B cell (primary cell): ENCODE measurements at regions not wholly inside any gene's neighbourhood (a gene's known extent, or its start where the extent isn't known, plus 50 kb on each side); places are given as distances from the start of the nearest gene placed in this dataset.

Experiments used
- ATAC-seq: fragments of 200-7000 bp; cut with Tn5 transposase; one replicate; pipeline ENCODE4 v1.10.0; 2021; ENCODE audit warnings: low read depth, mild to moderate bottlenecking, moderate number of reproducible peaks, moderate library complexity
- CTCF ChIA-PET: fragments of 350-600 bp; sonication (Branson Sonifier 250); formaldehyde crosslinking; loops from one replicate; lab custom pipeline; 2021; ENCODE audit warnings: antibody characterized with exemption, inconsistent platforms; lab: Charles Lee
- POLR2A ChIA-PET: fragments of 350-600 bp; sonication (Branson Sonifier 250); formaldehyde crosslinking; loops from one replicate; lab custom pipeline; 2021; ENCODE audit warnings: antibody characterized with exemption; lab: Charles Lee
- DNase-seq: peaks from one replicate; pipeline ENCODE4 v3.0.0; 2013
- H2AFZ ChIP-seq: 2 replicates; pipeline ENCODE4 v1.6.1; 2012; ENCODE audit warnings: mild to moderate bottlenecking, low read depth, low read length; ENCODE audit not compliant: insufficient read depth, poor library complexity, severe bottlenecking
- H3K27ac ChIP-seq, 2 donors: 1 replicate in 1 of 2; 2 replicates in 1 of 2; pipeline ENCODE4 v1.5.1; 2012 to 2013; ENCODE audit warnings: low read length in 2 of 2, mild to moderate bottlenecking in 2 of 2, moderate library complexity in 1 of 2
- H3K27me3 ChIP-seq, 4 experiments: fragments of 200-600 bp in 1 of 4; sonication (generic) in 1 of 4; replicated peaks in 1 of 4; 1 replicate in 2 of 4; 2 replicates in 2 of 4; pipeline versions ENCODE4 v1.6.1 to v1.7.0; 2013 to 2016; ENCODE audit warnings: low read length in 3 of 4, mild to moderate bottlenecking in 2 of 4, mixed read lengths in 1 of 4, moderate library complexity in 1 of 4; ENCODE audit not compliant: insufficient read depth in 4 of 4, control insufficient read depth in 3 of 4; ENCODE audit errors: control extremely low read depth in 1 of 4
- H3K36me3 ChIP-seq, 2 experiments: replicated peaks in 1 of 2; 1 replicate in 1 of 2; 2 replicates in 1 of 2; pipeline versions ENCODE4 v1.6.1 to v1.7.1; 2013; ENCODE audit warnings: low read length in 1 of 2; ENCODE audit not compliant: insufficient read depth in 2 of 2, control insufficient read depth in 1 of 2; ENCODE audit errors: control extremely low read depth in 1 of 2, extremely low read depth in 1 of 2
- H3K4me1 ChIP-seq, 2 donors: fragments of 200-600 bp in 1 of 2; sonication (generic) in 1 of 2; 1 replicate in 1 of 2; 2 replicates in 1 of 2; pipeline versions ENCODE4 v1.5.1 to v1.6.1; 2013 to 2017; ENCODE audit warnings: low read length in 2 of 2; ENCODE audit not compliant: control insufficient read depth in 2 of 2, insufficient read depth in 2 of 2
- H3K4me2 ChIP-seq: replicated peaks from 2 replicates; pipeline ENCODE3; 2012; ENCODE audit warnings: mild to moderate bottlenecking, low read depth, low read length; ENCODE audit not compliant: poor library complexity, severe bottlenecking
- H3K4me3 ChIP-seq, 5 experiments: fragments of 200-600 bp in 1 of 5; sonication (generic) in 1 of 5; 1 replicate in 3 of 5; 2 replicates in 2 of 5; pipeline versions ENCODE4 v1.5.1 to v1.7.0; 2011 to 2016; ENCODE audit warnings: low read length in 4 of 5, mild to moderate bottlenecking in 4 of 5, low read depth in 2 of 5, control low read depth in 1 of 5, moderate library complexity in 1 of 5; ENCODE audit not compliant: insufficient read depth in 1 of 5; ENCODE audit errors: control extremely low read depth in 1 of 5, extremely low read depth in 1 of 5
- H3K79me2 ChIP-seq: fragments of 200-600 bp; sonication (generic); one replicate; pipeline ENCODE4 v1.6.0; 2016; ENCODE audit warnings: low read length; ENCODE audit not compliant: control insufficient read depth, insufficient read depth
- H3K9ac ChIP-seq: fragments of 200-600 bp; sonication (generic); 2 replicates; pipeline ENCODE4 v1.6.1; 2017; ENCODE audit warnings: mild to moderate bottlenecking, low read length, moderate library complexity
- H3K9me3 ChIP-seq, 3 donors: one replicate each; pipeline versions ENCODE4 v1.6.1 to v1.7.1; 2013; ENCODE audit warnings: low read length in 2 of 3; ENCODE audit not compliant: control insufficient read depth in 2 of 3, insufficient read depth in 1 of 3; ENCODE audit errors: control extremely low read depth in 1 of 3
- H4K20me1 ChIP-seq: 2 replicates; pipeline ENCODE4 v1.6.0; 2012; ENCODE audit warnings: mild to moderate bottlenecking, low read length; ENCODE audit not compliant: insufficient read depth, control insufficient read depth, poor library complexity, severe bottlenecking
- H3K27ac Mint-ChIP-seq: one replicate; pipeline ENCODE4 v1.8.0; 2021; ENCODE audit warnings: mixed read lengths
- H3K27me3 Mint-ChIP-seq: one replicate; pipeline ENCODE4 v1.8.0; 2021; ENCODE audit warnings: mixed read lengths
- H3K4me1 Mint-ChIP-seq: one replicate; pipeline ENCODE4 v1.8.0; 2021; ENCODE audit warnings: mixed read lengths
- H3K4me3 Mint-ChIP-seq: one replicate; pipeline ENCODE4 v1.8.0; 2021; ENCODE audit warnings: mixed read lengths
- H3K9me3 Mint-ChIP-seq: one replicate; pipeline ENCODE4 v1.8.0; 2022; ENCODE audit warnings: mixed read lengths; ENCODE audit not compliant: insufficient read depth
- EZH2 ChIP-seq: IDR thresholded peaks from 2 replicates; pipeline ENCODE4 v1.6.1; 2012; ENCODE audit warnings: borderline replicate concordance, low read depth, mild to moderate bottlenecking, moderate library complexity, low read length; ENCODE audit not compliant: insufficient read depth, poor library complexity, severe bottlenecking
- WGBS: methylation state at CpG from one replicate; pipeline ENCODE4 v1.1.5; 2013; ENCODE audit warnings: missing lambda C conversion rate; ENCODE audit not compliant: insufficient coverage; 5-methylcytosine and 5-hydroxymethylcytosine counted together
- intact Hi-C: fragments of 100-400 bp; cut with micrococcal nuclease; formaldehyde crosslinking; loops from one replicate; pipeline ENCODE4 v1.10.0; 2022
- TF ChIP-seq, protein P1 (sequence below): fragments of 200-600 bp; IDR thresholded peaks from one replicate; pipeline ENCODE4 v1.8.0; 2022; ENCODE audit warnings: antibody characterized with exemption, mild to moderate bottlenecking

DNA sequence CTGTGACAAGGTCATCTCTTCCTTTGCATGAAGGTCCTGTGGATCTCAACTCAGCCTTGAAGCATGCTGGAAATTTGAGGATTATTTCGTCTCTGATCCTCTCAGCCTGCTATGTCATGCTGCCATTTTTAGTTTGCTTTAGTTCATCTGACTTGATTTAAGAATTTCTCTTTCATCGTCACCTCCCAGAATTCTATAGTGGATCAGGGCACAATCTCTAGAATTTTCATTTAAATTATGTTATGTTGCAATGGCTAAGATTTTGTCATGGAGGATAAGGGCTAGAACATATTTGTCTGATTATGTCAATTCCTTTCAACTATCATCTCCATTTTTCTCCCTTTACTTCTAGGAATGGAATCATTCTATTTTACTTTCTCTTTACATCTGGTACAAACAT lies 98.8 kb downstream of the PCDH10 start:
- no CpG with 5 or more reads among the region's 2 CpGs for WGBS
- TF ChIP-seq, protein P1, sequence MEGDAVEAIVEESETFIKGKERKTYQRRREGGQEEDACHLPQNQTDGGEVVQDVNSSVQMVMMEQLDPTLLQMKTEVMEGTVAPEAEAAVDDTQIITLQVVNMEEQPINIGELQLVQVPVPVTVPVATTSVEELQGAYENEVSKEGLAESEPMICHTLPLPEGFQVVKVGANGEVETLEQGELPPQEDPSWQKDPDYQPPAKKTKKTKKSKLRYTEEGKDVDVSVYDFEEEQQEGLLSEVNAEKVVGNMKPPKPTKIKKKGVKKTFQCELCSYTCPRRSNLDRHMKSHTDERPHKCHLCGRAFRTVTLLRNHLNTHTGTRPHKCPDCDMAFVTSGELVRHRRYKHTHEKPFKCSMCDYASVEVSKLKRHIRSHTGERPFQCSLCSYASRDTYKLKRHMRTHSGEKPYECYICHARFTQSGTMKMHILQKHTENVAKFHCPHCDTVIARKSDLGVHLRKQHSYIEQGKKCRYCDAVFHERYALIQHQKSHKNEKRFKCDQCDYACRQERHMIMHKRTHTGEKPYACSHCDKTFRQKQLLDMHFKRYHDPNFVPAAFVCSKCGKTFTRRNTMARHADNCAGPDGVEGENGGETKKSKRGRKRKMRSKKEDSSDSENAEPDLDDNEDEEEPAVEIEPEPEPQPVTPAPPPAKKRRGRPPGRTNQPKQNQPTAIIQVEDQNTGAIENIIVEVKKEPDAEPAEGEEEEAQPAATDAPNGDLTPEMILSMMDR = no peak
- TF ChIP-seq EZH2 = no peak
- DNase-seq (no peak), ATAC-seq (no peak)
- H3K27me3 Mint-ChIP-seq = no peaks in the 10 kb centered on the region
- no peak overlapping the region for H3K27ac Mint-ChIP-seq
- H3K9me3 Mint-ChIP-seq = no peaks in the 10 kb centered on the region
- no peaks in the 10 kb centered on the region for H3K4me1 Mint-ChIP-seq
- no peak overlapping the region for H3K9ac ChIP-seq
- CTCF ChIA-PET = no interaction called here
- intact Hi-C loops = no loop called here
- H3K4me2 ChIP-seq = no peak overlapping the region
- H3K79me2 ChIP-seq = no peaks in the 10 kb centered on the region
- no peaks in the 10 kb centered on the region for H4K20me1 ChIP-seq
- H3K4me3 Mint-ChIP-seq = no peak overlapping the region
- no peaks in the 10 kb centered on the region for H3K36me3 ChIP-seq
- no peak overlapping the region for H3K27ac ChIP-seq
- H3K4me3 ChIP-seq = no peak overlapping the region
- H3K9me3 ChIP-seq = no peaks in the 10 kb centered on the region
- POLR2A ChIA-PET = no interaction called here
- H2AFZ ChIP-seq = no peak overlapping the region
- no peaks in the 10 kb centered on the region for H3K4me1 ChIP-seq
- no peaks in the 10 kb centered on the region for H3K27me3 ChIP-seq

DNA sequence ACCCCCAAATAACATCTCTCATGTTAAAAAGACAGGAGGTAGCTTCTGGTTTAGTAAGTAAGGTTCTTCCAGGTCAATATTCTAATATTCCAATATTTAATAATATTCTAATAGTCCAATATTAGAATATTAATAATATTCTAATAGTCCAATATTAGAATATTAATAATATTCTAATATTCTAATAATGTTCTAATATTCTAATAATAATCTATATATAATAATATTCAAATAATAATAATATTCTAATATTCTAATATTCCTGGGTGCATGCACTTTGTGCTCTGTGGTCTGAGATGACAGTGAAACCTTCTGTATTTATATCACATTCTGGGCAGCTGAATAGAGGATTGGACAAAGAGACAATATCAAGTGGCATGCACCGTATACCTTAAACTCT lies 96.1 kb downstream of the PCDH10 start:
- Mint-ChIP-seq H3K27me3 (no peaks in the 10 kb centered on the region), H3K27ac (no peak overlapping the region), H3K4me1 (no peaks in the 10 kb centered on the region), H3K4me3 (no peak overlapping the region), H3K9me3 (no peaks in the 10 kb centered on the region)
- Histone ChIP-seq H3K9ac (no peak overlapping the region), H3K4me3 (no peak overlapping the region), H2AFZ (no peak overlapping the region), H3K79me2 (no peaks in the 10 kb centered on the region), H3K4me1 (no peaks in the 10 kb centered on the region), H3K27me3 (no peaks in the 10 kb centered on the region), H4K20me1 (no peaks in the 10 kb centered on the region), H3K36me3 (no peaks in the 10 kb centered on the region), H3K4me2 (no peak overlapping the region), H3K27ac (no peak overlapping the region), H3K9me3 (no peaks in the 10 kb centered on the region)
- ATAC-seq (no peak), DNase-seq (no peak)
- intact Hi-C loops = no loop called here
- POLR2A ChIA-PET = no interaction called here
- TF ChIP-seq, protein P1 = no peak
- TF ChIP-seq EZH2 = no peak
- CTCF ChIA-PET = no interaction called here
- WGBS = no CpG with 5 or more reads among the region's 1 CpG
